SIG-M5 treated with dmso at 0.1 percent for 504 hours (cell line): ENCODE measurements at regions not wholly inside any gene's neighbourhood (a gene's known extent, or its start where the extent isn't known, plus 50 kb on each side); places are given as distances from the start of the nearest gene placed in this dataset.
"Not testable (repeated sequence)": the region's sequence is repeated elsewhere in the genome, so short reads cannot be mapped to it uniquely, and the experiment has no call there.

Source experiments
- DNase-seq: peaks from one replicate; lab custom pipeline; 2025; ENCODE audit not compliant: unreplicated experiment; lab: John Stamatoyannopoulos, UW

DNA sequence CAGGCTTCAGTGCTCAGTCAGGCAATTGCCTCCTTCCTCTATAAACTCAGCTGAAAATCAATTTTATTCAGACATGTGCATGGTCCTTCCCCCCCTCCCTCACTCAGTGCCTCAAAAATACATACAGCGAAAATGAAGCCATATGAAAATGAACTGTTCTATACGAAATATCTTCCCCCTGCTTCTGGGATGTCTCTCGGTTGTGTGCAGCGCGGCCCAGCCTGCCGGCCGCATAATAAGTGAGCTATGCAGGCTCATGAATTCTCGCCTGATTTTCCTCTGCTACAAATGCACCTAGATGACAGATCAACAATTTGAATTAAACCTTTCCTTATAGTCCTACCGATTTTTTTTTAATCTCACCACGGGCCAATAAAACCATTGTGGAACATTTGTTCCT, 252.9 kb downstream of the CRLF2 start:
- DNase-seq: no peak

DNA sequence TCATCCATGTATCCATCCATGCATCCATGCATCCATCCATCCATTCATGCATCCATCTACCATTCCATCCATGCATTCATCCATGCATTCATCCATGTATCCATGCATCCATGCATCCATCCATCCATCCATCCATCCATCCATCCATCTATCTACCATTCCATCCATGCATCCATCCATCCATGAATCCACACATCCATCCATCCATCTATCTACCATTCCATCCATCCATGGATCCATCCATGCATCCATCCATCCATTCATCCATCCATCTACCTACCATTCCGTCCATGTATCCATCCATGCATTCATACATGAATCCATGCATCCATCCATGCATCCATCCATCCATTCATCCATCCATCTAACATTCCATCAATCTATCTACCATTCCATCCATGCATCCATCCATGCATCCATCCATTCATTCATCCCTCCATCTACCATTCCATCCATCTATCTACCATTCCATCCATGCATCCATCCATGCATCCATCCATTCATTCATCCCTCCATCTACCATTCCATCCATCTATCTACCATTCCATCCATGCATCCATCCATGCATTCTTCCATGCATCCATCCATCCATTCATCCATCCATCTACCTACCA, 257.2 kb downstream of the CRLF2 start:
- not testable (repeated sequence) for DNase-seq

GRCh38 chrX:953879-954482, 258.5 kb downstream of the CRLF2 start:
- no peak for DNase-seq

- no peak for DNase-seq
These were observed 259.6 kb downstream of the CRLF2 start for GRCh38 chrX:952816-953215.

DNA sequence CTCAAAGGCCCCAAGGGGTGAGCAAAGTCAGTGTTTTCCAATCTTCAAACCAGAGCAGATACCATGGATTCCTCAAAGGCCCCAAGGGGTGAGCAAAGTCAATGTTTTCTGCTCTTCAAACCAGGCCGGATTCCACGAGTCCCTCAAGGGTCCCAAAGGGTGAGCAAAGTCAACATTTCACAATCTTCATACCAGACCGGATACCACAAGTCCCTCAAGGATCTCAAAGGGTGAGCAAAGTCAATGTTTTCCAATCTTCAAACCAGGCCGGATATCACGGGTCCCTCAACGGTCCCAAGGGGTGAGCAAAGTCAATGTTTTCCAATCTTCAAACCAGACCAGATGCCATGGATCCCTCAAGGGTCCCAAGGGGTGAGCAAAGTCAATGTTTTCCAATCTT, 265.2 kb downstream of the CRLF2 start:
- not testable (repeated sequence) for DNase-seq

- DNase-seq: no peak
These were observed 269.4 kb downstream of the CRLF2 start for GRCh38 chrX:943035-943434.

DNA sequence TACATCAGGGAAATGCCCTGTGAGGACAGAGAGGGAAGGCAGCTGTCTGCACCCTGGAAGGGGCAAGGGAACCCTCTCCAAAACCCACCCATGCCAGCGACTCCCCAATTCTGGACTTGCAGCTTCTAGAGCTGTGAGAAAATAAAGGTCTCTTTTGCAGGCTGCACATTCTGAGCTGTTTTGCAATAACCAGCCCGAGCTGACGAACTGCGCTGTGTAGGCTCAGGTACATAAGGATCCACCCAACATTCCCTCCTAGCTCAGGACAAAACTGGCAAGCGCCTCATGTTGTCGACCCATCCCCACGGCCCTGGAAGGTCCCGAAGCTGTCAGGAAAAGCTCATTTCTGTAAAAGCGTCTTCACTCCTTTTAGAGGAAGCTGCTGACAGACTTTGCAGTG, 271.8 kb downstream of the CRLF2 start:
- DNase-seq: no peak

- no peak for DNase-seq
These were observed 275.3 kb downstream of the CRLF2 start for GRCh38 chrX:936979-937769.

DNA sequence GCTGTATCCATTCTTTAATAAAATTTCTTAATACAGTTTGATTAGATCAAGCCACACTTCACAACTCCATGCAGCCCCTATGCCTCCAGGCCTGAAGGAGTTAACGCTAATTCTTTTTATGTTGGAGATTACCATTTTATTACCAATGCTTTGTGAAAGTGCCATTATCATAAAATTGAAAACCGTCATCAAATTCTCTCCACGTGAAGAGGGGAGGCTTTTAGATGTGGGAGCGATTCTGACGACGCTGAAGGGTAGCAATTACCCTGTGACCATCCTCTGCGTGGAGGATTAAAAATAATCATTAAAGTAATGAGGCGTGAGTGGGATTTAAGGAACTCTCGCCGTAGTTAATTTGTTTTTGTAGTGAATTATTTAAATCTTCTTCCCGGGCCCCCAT, 278.8 kb downstream of the CRLF2 start:
- DNase-seq: no peak

GRCh38 chrX:928606-929005, 283.8 kb downstream of the CRLF2 start:
- no peak for DNase-seq

- DNase-seq: no peak
These were observed 285.5 kb downstream of the CRLF2 start for GRCh38 chrX:926991-927390.

GRCh38 chrX:926070-926469, 286.4 kb downstream of the CRLF2 start:
- DNase-seq: no peak

- DNase-seq: no peak
These were observed 286.8 kb downstream of the CRLF2 start for GRCh38 chrX:925652-926061.

GRCh38 chrX:925094-925493, 287.4 kb downstream of the CRLF2 start:
- no peak for DNase-seq

DNA sequence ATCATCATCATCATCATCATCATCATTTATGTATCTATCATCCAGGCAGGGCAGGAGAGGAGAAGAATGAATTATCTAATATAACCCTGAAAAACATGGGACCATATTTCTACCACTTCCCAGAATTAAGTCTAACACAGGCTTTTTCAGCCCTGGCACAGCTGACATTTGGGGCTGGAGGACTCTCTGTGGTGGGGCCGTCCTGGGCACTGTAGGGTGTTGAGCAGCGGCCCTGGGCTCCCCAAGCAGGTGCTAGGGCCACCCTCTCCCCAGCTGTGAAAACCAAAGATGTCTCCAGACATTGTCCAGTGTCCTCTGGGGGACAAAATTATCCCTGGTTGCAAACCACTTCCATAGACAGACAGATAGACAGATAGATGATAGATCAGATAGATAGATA, 288.4 kb downstream of the CRLF2 start:
- DNase-seq: no peak

- DNase-seq: no peak
These were observed 289.7 kb downstream of the SHOX start for GRCh38 chrX:920234-920799.

DNA sequence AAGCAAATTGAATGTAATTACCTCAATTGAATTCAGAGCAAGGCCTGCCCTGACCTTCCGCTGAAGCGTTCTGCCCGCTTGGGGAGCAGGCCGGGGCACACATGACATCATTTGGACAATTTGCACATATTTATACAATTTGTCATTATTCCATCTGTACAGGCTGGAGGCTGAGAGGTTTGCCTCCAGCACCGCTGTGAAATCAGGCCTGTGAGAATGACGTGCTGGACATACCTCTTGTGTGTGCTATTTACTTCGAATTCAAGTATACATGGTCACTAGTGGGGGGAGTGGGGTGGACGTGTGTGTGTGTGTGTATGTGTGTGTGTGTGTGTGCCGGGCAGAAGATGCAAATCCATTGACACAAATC, 285.6 kb downstream of the SHOX start:
- DNase-seq: no peak

DNA sequence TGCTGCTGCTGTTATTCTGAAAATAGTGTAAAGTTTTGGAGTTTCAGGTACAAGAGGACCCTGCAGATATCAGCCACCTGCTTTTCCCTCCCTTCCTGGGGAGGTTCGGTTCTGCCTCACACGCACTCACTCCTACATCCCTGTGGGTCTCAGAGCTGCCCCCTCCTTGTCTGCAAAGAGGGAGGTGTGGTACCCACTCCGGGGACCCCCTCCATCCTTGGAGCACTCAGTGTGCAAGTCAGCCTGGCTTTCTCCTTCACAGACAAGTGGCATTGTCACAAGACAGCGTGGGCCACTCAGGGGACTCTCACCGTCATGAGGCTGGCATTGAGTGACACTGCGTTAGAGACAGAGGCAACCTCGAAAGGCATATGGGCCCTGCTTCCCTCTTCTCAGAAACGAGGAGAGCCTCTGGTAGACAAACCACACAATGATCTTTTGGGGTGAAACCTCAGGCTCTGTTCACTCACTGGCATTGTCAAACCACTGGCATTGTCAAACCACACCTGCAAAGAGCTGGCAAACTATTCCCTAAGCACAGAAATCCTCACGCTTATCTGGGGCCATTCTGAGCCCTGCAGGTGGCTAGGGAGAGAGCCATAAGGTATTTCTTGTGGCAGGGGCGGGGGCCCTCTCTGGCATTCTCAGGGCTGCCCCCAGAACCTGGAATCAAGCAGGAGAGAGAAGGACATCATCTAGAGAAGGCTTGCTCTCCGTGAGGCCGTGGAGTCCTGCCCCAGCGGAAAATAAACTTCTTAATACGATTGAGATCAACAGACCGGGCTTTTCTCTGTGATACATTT, 285.0 kb downstream of the SHOX start:
- DNase-seq: no peak

DNA sequence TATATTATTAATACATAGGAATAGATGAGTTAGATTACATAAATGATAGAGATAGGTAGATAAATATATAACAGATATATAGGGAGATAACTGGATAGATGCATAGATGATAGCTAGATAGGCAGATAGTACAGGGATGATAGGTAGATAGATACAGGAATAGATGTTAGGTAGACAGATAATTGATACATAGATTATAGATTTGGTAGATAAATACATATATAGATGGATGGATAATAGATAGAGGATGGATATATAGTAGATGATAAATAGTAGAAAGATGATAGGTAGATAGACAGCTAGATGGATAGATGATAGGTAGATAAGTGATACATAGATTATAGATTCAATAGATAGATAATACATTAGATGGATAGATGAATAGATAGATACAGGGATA, 283.6 kb downstream of the SHOX start:
- DNase-seq: no peak

DNA sequence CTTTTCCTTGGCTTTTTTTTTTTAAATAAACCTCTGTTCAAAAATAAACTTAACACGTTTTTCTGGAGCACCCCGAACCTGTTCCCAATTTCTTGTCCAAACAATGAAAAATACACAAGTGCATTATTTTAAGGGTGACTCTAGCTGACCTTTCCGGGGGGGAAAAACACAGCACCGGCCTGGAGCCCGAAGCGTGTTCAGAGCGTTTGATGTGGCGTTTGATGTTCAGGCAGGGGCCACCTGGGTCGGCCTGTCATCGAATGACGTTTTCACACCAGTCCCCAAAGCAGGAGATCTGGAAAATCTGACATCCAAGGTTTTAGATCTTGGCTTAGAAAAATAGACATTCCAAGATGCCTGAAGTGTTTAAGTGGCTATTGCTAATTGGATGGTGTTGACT, 282.1 kb downstream of the SHOX start:
- no peak for DNase-seq

DNA sequence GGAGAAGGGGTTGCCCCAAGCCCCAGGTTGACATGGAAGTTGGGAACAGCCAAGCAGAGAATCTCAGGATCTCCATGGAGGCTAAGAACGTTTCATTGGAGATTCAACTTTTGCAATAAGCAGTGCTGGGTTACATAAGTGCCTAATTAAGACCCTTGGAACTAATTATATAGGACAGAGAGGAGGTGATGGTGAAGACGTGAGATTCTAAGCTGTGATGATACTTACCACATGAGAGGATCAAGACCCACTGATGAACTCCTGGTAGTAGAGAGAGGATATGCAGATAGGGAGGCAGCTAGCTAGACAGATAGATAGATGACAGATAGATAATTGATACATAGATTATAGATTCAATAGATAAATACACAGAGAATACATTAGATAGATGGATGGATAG, 278.5 kb downstream of the SHOX start:
- DNase-seq: not testable (repeated sequence)
